AG09319 (cell line): ENCODE measurements at regions not wholly inside any gene's neighbourhood (a gene's known extent, or its start where the extent isn't known, plus 50 kb on each side); places are given as distances from the start of the nearest gene placed in this dataset.

Experiments
- DNase-seq: peaks from one replicate; pipeline ENCODE4 v3.0.0-alpha.2; 2010; ENCODE audit warnings: low read depth; ENCODE audit errors: extremely low read depth
- TF ChIP-seq, protein P1 (sequence below): IDR thresholded peaks from 2 replicates; pipeline ENCODE4 v1.5.1; 2011; ENCODE audit warnings: low read depth, mild to moderate bottlenecking, inconsistent platforms, low read length, moderate library complexity

DNA sequence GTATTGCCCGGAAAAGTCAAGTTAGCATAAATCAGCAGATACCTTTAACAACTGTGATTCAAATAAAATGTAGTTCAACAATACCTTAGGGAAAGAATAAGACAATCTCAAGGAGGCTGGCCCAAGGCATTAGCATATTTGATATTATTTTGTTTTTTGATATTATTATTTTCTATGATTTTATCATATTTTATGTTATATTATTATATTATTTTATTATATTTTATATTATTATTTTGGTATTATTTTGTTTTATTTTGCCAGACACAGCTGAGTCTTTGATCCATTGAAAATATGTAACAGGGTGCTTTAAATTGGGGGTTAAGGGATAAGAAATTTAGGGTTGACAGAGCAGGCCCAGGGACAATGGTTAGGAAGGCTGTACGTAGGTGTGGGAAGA is 607.9 kb upstream of the USP15 start:
- no peak for DNase-seq
- TF ChIP-seq, protein P1, sequence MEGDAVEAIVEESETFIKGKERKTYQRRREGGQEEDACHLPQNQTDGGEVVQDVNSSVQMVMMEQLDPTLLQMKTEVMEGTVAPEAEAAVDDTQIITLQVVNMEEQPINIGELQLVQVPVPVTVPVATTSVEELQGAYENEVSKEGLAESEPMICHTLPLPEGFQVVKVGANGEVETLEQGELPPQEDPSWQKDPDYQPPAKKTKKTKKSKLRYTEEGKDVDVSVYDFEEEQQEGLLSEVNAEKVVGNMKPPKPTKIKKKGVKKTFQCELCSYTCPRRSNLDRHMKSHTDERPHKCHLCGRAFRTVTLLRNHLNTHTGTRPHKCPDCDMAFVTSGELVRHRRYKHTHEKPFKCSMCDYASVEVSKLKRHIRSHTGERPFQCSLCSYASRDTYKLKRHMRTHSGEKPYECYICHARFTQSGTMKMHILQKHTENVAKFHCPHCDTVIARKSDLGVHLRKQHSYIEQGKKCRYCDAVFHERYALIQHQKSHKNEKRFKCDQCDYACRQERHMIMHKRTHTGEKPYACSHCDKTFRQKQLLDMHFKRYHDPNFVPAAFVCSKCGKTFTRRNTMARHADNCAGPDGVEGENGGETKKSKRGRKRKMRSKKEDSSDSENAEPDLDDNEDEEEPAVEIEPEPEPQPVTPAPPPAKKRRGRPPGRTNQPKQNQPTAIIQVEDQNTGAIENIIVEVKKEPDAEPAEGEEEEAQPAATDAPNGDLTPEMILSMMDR = no peak

DNA sequence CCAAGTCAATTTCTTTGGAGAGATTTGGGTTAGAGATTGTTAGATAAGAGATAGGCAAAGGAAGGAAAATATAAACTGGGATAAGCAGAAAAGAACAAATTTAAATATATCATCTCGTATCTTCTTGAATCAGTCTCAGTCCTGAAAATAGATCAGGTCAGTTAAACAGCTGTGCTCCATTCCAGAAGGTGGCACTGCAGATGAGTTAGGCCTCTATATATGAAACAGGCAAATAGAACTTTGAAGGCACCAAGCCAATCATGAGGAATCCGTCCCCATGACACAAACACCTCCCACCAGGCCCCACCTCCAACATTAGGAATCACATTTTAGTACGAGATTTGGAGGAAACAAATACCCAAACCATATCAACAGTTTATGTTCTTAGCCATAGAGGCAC is 605.5 kb upstream of the USP15 start:
- TF ChIP-seq, protein P1 = no peak
- DNase-seq = no peak

DNA sequence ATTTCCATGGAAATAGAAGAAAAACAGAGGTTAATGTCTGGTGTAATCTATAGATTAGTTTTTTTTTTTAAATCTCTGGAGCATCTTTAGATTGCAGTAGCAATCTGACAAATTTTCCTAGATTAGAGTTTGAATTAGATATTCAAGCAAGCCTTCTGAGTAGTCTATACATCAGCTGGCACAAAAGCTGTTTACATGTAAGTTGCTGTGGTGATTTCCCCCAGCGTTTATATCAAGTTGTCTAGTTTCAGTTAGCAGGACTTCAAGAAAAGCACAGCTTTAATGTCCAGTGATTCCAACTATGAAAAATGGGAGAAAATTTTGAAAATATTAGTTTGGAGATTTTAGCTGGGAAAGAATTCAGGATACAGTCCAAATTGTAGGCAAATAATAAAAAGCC is 605.0 kb upstream of the USP15 start:
- TF ChIP-seq, protein P1 = no peak
- no peak for DNase-seq

DNA sequence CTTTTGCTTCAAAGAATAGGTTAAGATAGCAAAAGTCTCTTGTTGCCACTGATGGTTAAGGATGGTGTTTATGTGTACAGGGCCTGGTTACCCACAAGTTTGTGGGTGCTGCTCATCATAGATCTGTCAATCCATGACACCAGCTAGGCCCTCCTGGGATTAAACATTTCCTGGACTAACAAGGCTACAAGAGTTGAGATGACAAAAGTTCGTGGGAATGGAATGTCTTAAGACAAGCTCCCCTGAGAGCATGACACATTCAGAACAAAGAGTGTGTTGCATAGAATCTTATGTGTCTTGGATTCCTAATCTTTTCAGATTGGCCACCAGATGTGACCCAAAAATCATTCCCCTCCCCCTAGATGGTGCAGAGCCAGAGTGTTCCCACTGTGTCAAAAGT is 592.5 kb upstream of the USP15 start:
- TF ChIP-seq, protein P1 = no peak
- no peak for DNase-seq

DNA sequence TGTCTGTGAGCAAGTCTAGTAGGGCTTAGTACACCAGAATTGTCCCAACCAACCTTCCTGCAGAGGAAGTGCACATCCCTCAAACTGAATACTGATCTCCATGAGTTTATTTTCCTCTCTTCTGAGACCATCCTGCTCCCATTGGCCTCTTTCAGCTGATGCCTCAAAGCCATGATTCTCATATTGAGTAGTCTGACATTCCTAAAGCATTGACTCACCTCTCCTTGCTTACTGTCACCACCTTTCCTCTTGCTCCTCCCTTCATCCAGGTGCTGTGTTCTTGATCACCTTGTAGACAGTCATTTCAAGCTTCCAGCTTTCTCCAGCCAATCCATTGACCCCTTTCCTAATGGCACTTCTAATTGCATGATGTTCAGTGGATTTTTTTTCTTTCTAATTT is 583.7 kb upstream of the USP15 start:
- TF ChIP-seq, protein P1 = no peak
- DNase-seq = no peak

DNA sequence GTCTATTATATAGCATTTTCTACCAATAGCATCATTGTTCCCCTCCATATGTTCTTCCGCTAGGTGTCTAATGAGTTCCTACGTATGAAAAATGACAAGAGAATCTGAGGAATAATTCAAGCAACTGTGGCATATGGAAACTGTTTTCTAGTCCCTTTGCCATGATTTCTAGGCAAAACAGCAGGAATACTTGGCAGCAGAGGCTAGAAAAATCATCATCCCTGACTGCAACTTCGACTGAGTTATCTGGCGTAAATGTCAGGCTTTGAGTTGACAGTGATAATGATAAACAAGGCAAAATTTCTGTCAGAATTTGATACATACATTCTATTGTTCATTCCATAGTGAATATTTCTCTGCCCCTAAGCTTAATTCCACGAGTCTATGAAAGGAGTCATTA is 572.8 kb upstream of the USP15 start:
- DNase-seq = no peak
- TF ChIP-seq, protein P1 = no peak

DNA sequence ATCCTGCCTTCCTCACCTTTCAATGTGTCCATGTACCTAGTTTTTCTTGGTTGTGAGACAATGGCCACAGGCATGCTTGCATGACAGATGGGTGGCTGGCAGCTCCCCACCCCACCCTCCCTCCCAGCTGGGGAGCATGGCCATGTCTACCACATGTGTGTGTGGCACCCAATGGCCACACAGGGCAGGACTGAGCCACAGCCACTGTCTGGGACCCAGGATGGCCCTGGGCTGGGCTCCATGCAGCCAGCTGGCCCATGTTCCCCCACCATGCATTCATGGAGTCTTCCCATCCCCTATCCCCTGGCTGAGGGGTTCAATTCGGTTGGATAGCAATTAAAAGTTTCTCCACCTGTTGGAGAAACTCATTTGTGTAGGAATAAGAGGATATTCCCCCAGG is 566.0 kb upstream of the USP15 start:
- DNase-seq = no peak
- TF ChIP-seq, protein P1 = no peak

DNA sequence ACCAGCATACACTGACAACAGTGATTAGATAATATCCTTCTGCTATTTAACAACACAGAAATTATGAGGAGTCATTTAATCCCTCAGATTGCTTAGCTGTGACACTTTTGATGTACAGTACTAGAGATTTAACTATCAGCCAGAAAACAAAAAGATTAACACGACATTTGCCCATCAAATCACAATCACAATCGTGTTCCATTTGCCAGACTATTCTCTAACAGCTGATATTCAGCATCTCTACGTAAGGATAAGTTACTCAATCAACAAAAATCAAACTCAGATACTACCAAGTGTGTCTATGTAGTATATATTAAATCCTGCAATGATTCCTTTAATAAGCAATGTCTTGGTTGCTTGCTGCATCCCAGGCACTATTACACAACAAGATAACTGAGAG is 558.7 kb upstream of the USP15 start:
- no peak for DNase-seq
- TF ChIP-seq, protein P1 = no peak
